Transverse colon (tissue), 4 donors: ENCODE measurements at regions not wholly inside any gene's neighbourhood (a gene's known extent, or its start where the extent isn't known, plus 50 kb on each side); places are given as distances from the start of the nearest gene placed in this dataset.

Source experiments
- POLR2A ChIP-seq: fragments of 450-650 bp; IDR thresholded peaks from one replicate; pipeline ENCODE4 v1.6.1; 2016; ENCODE audit warnings: antibody characterized with exemption, mild to moderate bottlenecking, moderate library complexity
- POLR2AphosphoS5 ChIP-seq, 3 donors: sonication (generic); formaldehyde crosslinking; IDR thresholded peaks; one replicate each; pipeline ENCODE4 v1.6.1; 2016; ENCODE audit warnings: antibody characterized with exemption in 3 of 3
- TF ChIP-seq, protein P1 (sequence below), 5 experiments: fragments of 200-600 bp in 3 of 5; fragments of 450-650 bp in 2 of 5; sonication (generic) in 3 of 5; IDR thresholded peaks; 1 replicate in 2 of 5; 2 replicates in 3 of 5; pipeline ENCODE4 v1.5.1; 2016 to 2017; ENCODE audit warnings: antibody characterized with exemption in 5 of 5, inconsistent platforms in 3 of 5, mild to moderate bottlenecking in 2 of 5, moderate library complexity in 1 of 5

- TF ChIP-seq, protein P1, sequence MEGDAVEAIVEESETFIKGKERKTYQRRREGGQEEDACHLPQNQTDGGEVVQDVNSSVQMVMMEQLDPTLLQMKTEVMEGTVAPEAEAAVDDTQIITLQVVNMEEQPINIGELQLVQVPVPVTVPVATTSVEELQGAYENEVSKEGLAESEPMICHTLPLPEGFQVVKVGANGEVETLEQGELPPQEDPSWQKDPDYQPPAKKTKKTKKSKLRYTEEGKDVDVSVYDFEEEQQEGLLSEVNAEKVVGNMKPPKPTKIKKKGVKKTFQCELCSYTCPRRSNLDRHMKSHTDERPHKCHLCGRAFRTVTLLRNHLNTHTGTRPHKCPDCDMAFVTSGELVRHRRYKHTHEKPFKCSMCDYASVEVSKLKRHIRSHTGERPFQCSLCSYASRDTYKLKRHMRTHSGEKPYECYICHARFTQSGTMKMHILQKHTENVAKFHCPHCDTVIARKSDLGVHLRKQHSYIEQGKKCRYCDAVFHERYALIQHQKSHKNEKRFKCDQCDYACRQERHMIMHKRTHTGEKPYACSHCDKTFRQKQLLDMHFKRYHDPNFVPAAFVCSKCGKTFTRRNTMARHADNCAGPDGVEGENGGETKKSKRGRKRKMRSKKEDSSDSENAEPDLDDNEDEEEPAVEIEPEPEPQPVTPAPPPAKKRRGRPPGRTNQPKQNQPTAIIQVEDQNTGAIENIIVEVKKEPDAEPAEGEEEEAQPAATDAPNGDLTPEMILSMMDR (IDR thresholded peaks at IDR 0.05) = no peak
- TF ChIP-seq POLR2AphosphoS5 (IDR thresholded peaks at IDR 0.05) (no peak), POLR2A (no peak)
These were observed 103.8 kb upstream of the LIFR start for GRCh38 chr5:38660194-38660668.
